ENCODE measurements at regions not wholly inside any gene's neighbourhood (a gene's known extent, or its start where the extent isn't known, plus 50 kb on each side); places are given as distances from the start of the nearest gene placed in this dataset.

- Histone ChIP-seq H3K27ac (ENCODE audit: insufficient read depth in 1 of 2, low read depth in 1 of 2, low read length in 2 of 2, poor library complexity in 1 of 2, severe bottlenecking in 2 of 2) (no peak overlapping the region), H3K27me3 (replicated peaks in 2 of 5; ENCODE audit: control insufficient read depth in 4 of 5, insufficient read depth in 5 of 5, low read length in 4 of 5) (no peaks in the 10 kb centered on the region), H3K4me3 (ENCODE audit: control insufficient read depth in 1 of 7, extremely low read depth in 1 of 7, insufficient read depth in 4 of 7, low read depth in 2 of 7, low read length in 6 of 7) (no peak overlapping the region), H3K4me1 (ENCODE audit: control extremely low read depth in 1 of 4, control insufficient read depth in 4 of 4, insufficient read depth in 4 of 4, low read length in 3 of 4) (no peaks in the 10 kb centered on the region), H3K9me3 (ENCODE audit: control extremely low read depth in 1 of 5, control insufficient read depth in 4 of 5, insufficient read depth in 2 of 5, low read depth in 1 of 5, low read length in 4 of 5) (peaks cover 0 to 5% (median 1%) of the 10 kb centered on the region in 5 experiments), H3K36me3 (ENCODE audit: control insufficient read depth in 4 of 4, insufficient read depth in 4 of 4, low read length in 3 of 4) (no peaks in the 10 kb centered on the region)
- no peak for DNase-seq
- WGBS (ENCODE audit: insufficient coverage): no CpG with 5 or more reads among the region's 1 CpG
- POLR2A ChIA-PET: no interaction called here
- CTCF ChIA-PET: no interaction called here
Observed at GRCh38 chr16:76038097-76038496, 239.1 kb upstream of the CNTNAP4 start.

GRCh38 chr16:76052725-76053124, 224.5 kb upstream of the CNTNAP4 start:
- DNase-seq: no peak
- ChIA-PET CTCF (no interaction called here), POLR2A (no interaction called here)
- no peaks in the 10 kb centered on the region for H3K27me3 ChIP-seq (replicated peaks in 2 of 5; ENCODE audit: control insufficient read depth in 4 of 5, insufficient read depth in 5 of 5, low read length in 4 of 5)
- H3K4me1 ChIP-seq (ENCODE audit: control extremely low read depth in 1 of 4, control insufficient read depth in 4 of 4, insufficient read depth in 4 of 4, low read length in 3 of 4): no peaks in the 10 kb centered on the region
- H3K27ac ChIP-seq (ENCODE audit: insufficient read depth in 1 of 2, low read depth in 1 of 2, low read length in 2 of 2, poor library complexity in 1 of 2, severe bottlenecking in 2 of 2): no peak overlapping the region
- no peaks in the 10 kb centered on the region for H3K9me3 ChIP-seq (ENCODE audit: control extremely low read depth in 1 of 5, control insufficient read depth in 4 of 5, insufficient read depth in 2 of 5, low read depth in 1 of 5, low read length in 4 of 5)
- H3K36me3 ChIP-seq (ENCODE audit: control insufficient read depth in 4 of 4, insufficient read depth in 4 of 4, low read length in 3 of 4): no peaks in the 10 kb centered on the region
- no peak overlapping the region for H3K4me3 ChIP-seq (ENCODE audit: control insufficient read depth in 1 of 7, extremely low read depth in 1 of 7, insufficient read depth in 4 of 7, low read depth in 2 of 7, low read length in 6 of 7)
- no CpG with 5 or more reads among the region's 2 CpGs for WGBS (ENCODE audit: insufficient coverage)

- DNase-seq: no peak
- H3K27me3 ChIP-seq (replicated peaks in 2 of 5; ENCODE audit: control insufficient read depth in 4 of 5, insufficient read depth in 5 of 5, low read length in 4 of 5): no peaks in the 10 kb centered on the region
- no peaks in the 10 kb centered on the region for H3K36me3 ChIP-seq (ENCODE audit: control insufficient read depth in 4 of 4, insufficient read depth in 4 of 4, low read length in 3 of 4)
- WGBS (ENCODE audit: insufficient coverage): 95% methylated on average over 2 of the region's 3 CpGs
- no peak overlapping the region for H3K4me3 ChIP-seq (ENCODE audit: control insufficient read depth in 1 of 7, extremely low read depth in 1 of 7, insufficient read depth in 4 of 7, low read depth in 2 of 7, low read length in 6 of 7)
- CTCF ChIA-PET: no interaction called here
- POLR2A ChIA-PET: no interaction called here
- H3K27ac ChIP-seq (ENCODE audit: insufficient read depth in 1 of 2, low read depth in 1 of 2, low read length in 2 of 2, poor library complexity in 1 of 2, severe bottlenecking in 2 of 2): no peak overlapping the region
- H3K4me1 ChIP-seq (ENCODE audit: control extremely low read depth in 1 of 4, control insufficient read depth in 4 of 4, insufficient read depth in 4 of 4, low read length in 3 of 4): no peaks in the 10 kb centered on the region
- no peaks in the 10 kb centered on the region for H3K9me3 ChIP-seq (ENCODE audit: control extremely low read depth in 1 of 5, control insufficient read depth in 4 of 5, insufficient read depth in 2 of 5, low read depth in 1 of 5, low read length in 4 of 5)
Observed at GRCh38 chr16:76059186-76059585, 218.0 kb upstream of the CNTNAP4 start.

- WGBS (ENCODE audit: insufficient coverage): no CpG with 5 or more reads among the region's 2 CpGs
- Histone ChIP-seq H3K27me3 (replicated peaks in 2 of 5; ENCODE audit: control insufficient read depth in 4 of 5, insufficient read depth in 5 of 5, low read length in 4 of 5) (no peaks in the 10 kb centered on the region), H3K4me3 (ENCODE audit: control insufficient read depth in 1 of 7, extremely low read depth in 1 of 7, insufficient read depth in 4 of 7, low read depth in 2 of 7, low read length in 6 of 7) (no peak overlapping the region), H3K36me3 (ENCODE audit: control insufficient read depth in 4 of 4, insufficient read depth in 4 of 4, low read length in 3 of 4) (no peaks in the 10 kb centered on the region), H3K9me3 (ENCODE audit: control extremely low read depth in 1 of 5, control insufficient read depth in 4 of 5, insufficient read depth in 2 of 5, low read depth in 1 of 5, low read length in 4 of 5) (no peaks in the 10 kb centered on the region), H3K4me1 (ENCODE audit: control extremely low read depth in 1 of 4, control insufficient read depth in 4 of 4, insufficient read depth in 4 of 4, low read length in 3 of 4) (no peaks in the 10 kb centered on the region), H3K27ac (ENCODE audit: insufficient read depth in 1 of 2, low read depth in 1 of 2, low read length in 2 of 2, poor library complexity in 1 of 2, severe bottlenecking in 2 of 2) (no peak overlapping the region)
- POLR2A ChIA-PET: no interaction called here
- CTCF ChIA-PET: no interaction called here
- no peak for DNase-seq
Observed at GRCh38 chr16:76059701-76060100, 217.5 kb upstream of the CNTNAP4 start.

GRCh38 chr16:76071690-76072089, 205.5 kb upstream of the CNTNAP4 start:
- CTCF ChIA-PET: no interaction called here
- Histone ChIP-seq H3K27ac (ENCODE audit: insufficient read depth in 1 of 2, low read depth in 1 of 2, low read length in 2 of 2, poor library complexity in 1 of 2, severe bottlenecking in 2 of 2) (no peak overlapping the region), H3K9me3 (ENCODE audit: control extremely low read depth in 1 of 5, control insufficient read depth in 4 of 5, insufficient read depth in 2 of 5, low read depth in 1 of 5, low read length in 4 of 5) (no peaks in the 10 kb centered on the region), H3K4me1 (ENCODE audit: control extremely low read depth in 1 of 4, control insufficient read depth in 4 of 4, insufficient read depth in 4 of 4, low read length in 3 of 4) (no peaks in the 10 kb centered on the region), H3K27me3 (replicated peaks in 2 of 5; ENCODE audit: control insufficient read depth in 4 of 5, insufficient read depth in 5 of 5, low read length in 4 of 5) (no peaks in the 10 kb centered on the region), H3K36me3 (ENCODE audit: control insufficient read depth in 4 of 4, insufficient read depth in 4 of 4, low read length in 3 of 4) (no peaks in the 10 kb centered on the region), H3K4me3 (ENCODE audit: control insufficient read depth in 1 of 7, extremely low read depth in 1 of 7, insufficient read depth in 4 of 7, low read depth in 2 of 7, low read length in 6 of 7) (no peak overlapping the region)
- POLR2A ChIA-PET: interaction anchor here (0.6 kb wide), 1 partner anchor 30 kb away, joined by 3 read pairs; no protein-coding TSS in a partner anchor
- WGBS (ENCODE audit: insufficient coverage): no CpG with 5 or more reads among the region's 2 CpGs
- DNase-seq: no peak

- DNase-seq: no peak
- Histone ChIP-seq H3K27ac (ENCODE audit: insufficient read depth in 1 of 2, low read depth in 1 of 2, low read length in 2 of 2, poor library complexity in 1 of 2, severe bottlenecking in 2 of 2) (no peak overlapping the region), H3K4me3 (ENCODE audit: control insufficient read depth in 1 of 7, extremely low read depth in 1 of 7, insufficient read depth in 4 of 7, low read depth in 2 of 7, low read length in 6 of 7) (no peak overlapping the region), H3K4me1 (ENCODE audit: control extremely low read depth in 1 of 4, control insufficient read depth in 4 of 4, insufficient read depth in 4 of 4, low read length in 3 of 4) (no peaks in the 10 kb centered on the region), H3K36me3 (ENCODE audit: control insufficient read depth in 4 of 4, insufficient read depth in 4 of 4, low read length in 3 of 4) (no peaks in the 10 kb centered on the region), H3K27me3 (replicated peaks in 2 of 5; ENCODE audit: control insufficient read depth in 4 of 5, insufficient read depth in 5 of 5, low read length in 4 of 5) (no peaks in the 10 kb centered on the region), H3K9me3 (ENCODE audit: control extremely low read depth in 1 of 5, control insufficient read depth in 4 of 5, insufficient read depth in 2 of 5, low read depth in 1 of 5, low read length in 4 of 5) (no peaks in the 10 kb centered on the region)
- ChIA-PET POLR2A (no interaction called here), CTCF (no interaction called here)
- WGBS (ENCODE audit: insufficient coverage): 56% methylated on average over 2 of the region's 6 CpGs
Observed at GRCh38 chr16:76081967-76082366, 195.2 kb upstream of the CNTNAP4 start.

GRCh38 chr16:76106647-76107046, 170.6 kb upstream of the CNTNAP4 start:
- H3K4me1 ChIP-seq (ENCODE audit: control extremely low read depth in 1 of 4, control insufficient read depth in 4 of 4, insufficient read depth in 4 of 4, low read length in 3 of 4): no peaks in the 10 kb centered on the region
- H3K36me3 ChIP-seq (ENCODE audit: control insufficient read depth in 4 of 4, insufficient read depth in 4 of 4, low read length in 3 of 4): no peaks in the 10 kb centered on the region
- H3K27me3 ChIP-seq (replicated peaks in 2 of 5; ENCODE audit: control insufficient read depth in 4 of 5, insufficient read depth in 5 of 5, low read length in 4 of 5): no peaks in the 10 kb centered on the region
- H3K4me3 ChIP-seq (ENCODE audit: control insufficient read depth in 1 of 7, extremely low read depth in 1 of 7, insufficient read depth in 4 of 7, low read depth in 2 of 7, low read length in 6 of 7): no peak overlapping the region
- ChIA-PET POLR2A (no interaction called here), CTCF (no interaction called here)
- H3K9me3 ChIP-seq (ENCODE audit: control extremely low read depth in 1 of 5, control insufficient read depth in 4 of 5, insufficient read depth in 2 of 5, low read depth in 1 of 5, low read length in 4 of 5): peaks cover 0 to 12% (median 0%) of the 10 kb centered on the region in 5 experiments
- no peak overlapping the region for H3K27ac ChIP-seq (ENCODE audit: insufficient read depth in 1 of 2, low read depth in 1 of 2, low read length in 2 of 2, poor library complexity in 1 of 2, severe bottlenecking in 2 of 2)
- DNase-seq: no peak
- WGBS (ENCODE audit: insufficient coverage): 88% methylated on average over 4 of the region's 6 CpGs

All from common myeloid progenitor, CD34-positive (primary cell).